Stomach (tissue), 4 donors: ENCODE measurements at regions not wholly inside any gene's neighbourhood (a gene's known extent, or its start where the extent isn't known, plus 50 kb on each side); places are given as distances from the start of the nearest gene placed in this dataset.

Source experiments
- CTCF ChIP-seq, 7 experiments: fragments of 450-650 bp in 4 of 7; fragments of 200-600 bp in 3 of 7; sonication (generic) in 3 of 7; IDR thresholded peaks; one replicate each; pipeline ENCODE4 v1.5.1; 2016 to 2019; ENCODE audit warnings: antibody characterized with exemption in 7 of 7, control low read depth in 2 of 7, mild to moderate bottlenecking in 1 of 7
- EP300 ChIP-seq: sonication (generic); formaldehyde crosslinking; IDR thresholded peaks from one replicate; pipeline ENCODE4 v1.6.1; 2017; ENCODE audit warnings: antibody characterized with exemption
- POLR2A ChIP-seq, 4 donors: fragments of 450-650 bp; IDR thresholded peaks; one replicate each; pipeline ENCODE4 v1.6.1; 2016; ENCODE audit warnings: antibody characterized with exemption in 4 of 4, control low read depth in 2 of 4, mild to moderate bottlenecking in 1 of 4, moderate library complexity in 1 of 4

GRCh38 chr16:51757505-51757904 lies 606.4 kb upstream of the SALL1 start:
- TF ChIP-seq CTCF (IDR thresholded peaks at IDR 0.05) (no peak), POLR2A (IDR thresholded peaks at IDR 0.05) (no peak), EP300 (no peak)
